A204.1 (cell line): ENCODE measurements at regions not wholly inside any gene's neighbourhood (a gene's known extent, or its start where the extent isn't known, plus 50 kb on each side); places are given as distances from the start of the nearest gene placed in this dataset.
A peak's percentile ranks its signal among the peaks of the same experiment; 100 is the strongest.

Experiments
- FAIRE-seq: peaks from 2 replicates; lab custom pipeline; 2012; peaks lifted over from hg19 to GRCh38; lab: Jason Lieb, UNC

DNA sequence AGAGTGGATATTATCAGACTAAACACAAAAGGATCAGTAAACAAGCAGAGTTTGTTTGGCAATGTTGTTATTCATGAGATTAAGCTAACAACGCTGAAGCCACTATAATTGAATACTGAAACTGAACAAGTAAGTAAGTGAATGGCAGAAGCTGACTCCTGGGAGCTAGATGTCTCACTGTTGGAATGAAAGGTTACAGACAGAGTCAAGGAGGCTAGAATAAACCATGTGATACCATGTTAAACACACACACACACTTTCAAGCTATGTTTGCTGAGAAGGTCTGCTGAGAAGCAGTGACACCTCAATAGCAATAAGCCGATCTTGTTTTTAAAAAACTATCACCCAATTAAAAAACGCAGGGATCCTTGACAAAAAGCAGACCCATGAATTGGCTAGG is 1609.4 kb upstream of the MIR17HG start:
- FAIRE-seq: no peak

GRCh38 chr13:89740994-89741685 is 1606.3 kb upstream of the MIR17HG start:
- no peak for FAIRE-seq

- FAIRE-seq: no peak
These were observed 1600.9 kb upstream of the MIR17HG start for GRCh38 chr13:89746554-89746953.

DNA sequence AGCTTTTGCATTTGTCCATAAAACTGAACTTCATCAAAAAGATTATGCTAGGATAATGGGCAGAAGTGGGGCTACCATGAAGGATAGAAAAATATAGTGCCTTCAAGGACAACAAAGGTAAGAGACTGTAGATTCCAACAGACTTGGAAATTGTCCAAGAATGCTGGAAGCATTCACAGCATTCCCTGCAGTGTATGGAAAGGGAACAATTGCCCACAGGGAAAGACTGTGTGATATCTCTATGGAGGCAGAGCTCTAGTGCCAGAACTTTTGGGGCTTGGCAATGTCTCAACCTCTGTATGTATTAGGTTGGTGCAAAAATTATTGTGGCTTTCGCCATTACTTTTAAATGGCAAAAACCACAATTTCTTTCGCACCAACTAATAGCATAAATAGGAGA is 1598.8 kb upstream of the MIR17HG start:
- FAIRE-seq: no peak

DNA sequence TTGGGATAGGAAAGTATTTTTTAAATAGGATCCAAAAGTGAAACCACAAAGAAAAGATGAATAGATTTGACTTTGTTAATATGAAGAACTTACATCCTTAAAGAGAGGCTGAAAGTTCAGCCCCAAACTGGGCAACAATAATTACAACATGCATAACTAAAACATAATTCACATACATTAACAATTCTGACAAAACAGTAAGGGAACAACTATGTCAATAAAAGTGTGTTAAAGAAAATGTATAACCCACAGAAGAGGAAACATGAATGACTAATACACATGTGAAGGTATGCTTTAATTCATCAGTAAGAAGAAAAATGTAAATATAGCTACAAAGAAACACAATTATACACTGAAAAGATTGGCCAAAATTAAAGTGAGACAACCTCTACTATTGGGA is 1597.6 kb upstream of the MIR17HG start:
- FAIRE-seq: no peak

GRCh38 chr13:89750371-89750770 is 1597.1 kb upstream of the MIR17HG start:
- FAIRE-seq: no peak

- FAIRE-seq: no peak
These were observed 1596.0 kb upstream of the MIR17HG start for GRCh38 chr13:89751432-89751930.

GRCh38 chr13:89752394-89752793 is 1595.1 kb upstream of the MIR17HG start:
- no peak for FAIRE-seq

DNA sequence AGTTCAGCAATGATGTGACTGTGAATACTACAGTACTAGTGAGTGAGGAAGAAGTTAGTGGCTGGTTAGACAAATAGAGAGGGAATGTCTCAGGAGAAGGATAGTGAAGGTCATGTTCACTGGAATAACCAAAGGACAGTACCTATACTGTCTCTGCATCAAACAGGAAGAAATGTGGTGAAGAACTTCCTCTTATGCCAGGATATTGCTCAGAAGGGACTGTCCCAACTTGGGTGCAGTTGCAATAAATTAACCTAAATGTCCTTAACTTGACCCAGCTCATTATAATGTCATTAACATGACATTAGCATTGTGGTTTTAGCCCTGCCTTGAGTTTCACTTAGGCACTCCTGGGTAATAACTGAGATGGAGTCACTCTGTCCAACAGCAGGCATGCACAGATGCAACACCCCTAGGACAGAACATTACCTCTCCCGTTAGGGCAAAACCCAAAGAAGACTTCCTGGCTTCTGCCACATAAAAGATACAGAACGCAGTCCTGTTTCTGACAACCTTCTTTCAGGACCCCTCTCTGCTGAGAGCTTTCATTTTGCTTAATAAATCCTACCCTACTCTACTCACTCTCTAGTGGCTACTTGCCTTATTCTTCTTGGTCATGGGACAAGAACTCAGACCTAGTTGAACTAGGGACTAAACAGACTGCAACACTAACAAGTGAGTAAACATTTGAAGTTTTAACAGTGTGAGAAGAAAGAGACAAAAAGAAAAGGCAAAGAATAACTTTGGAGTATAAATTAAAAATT is 1591.6 kb upstream of the MIR17HG start:
- no peak for FAIRE-seq

DNA sequence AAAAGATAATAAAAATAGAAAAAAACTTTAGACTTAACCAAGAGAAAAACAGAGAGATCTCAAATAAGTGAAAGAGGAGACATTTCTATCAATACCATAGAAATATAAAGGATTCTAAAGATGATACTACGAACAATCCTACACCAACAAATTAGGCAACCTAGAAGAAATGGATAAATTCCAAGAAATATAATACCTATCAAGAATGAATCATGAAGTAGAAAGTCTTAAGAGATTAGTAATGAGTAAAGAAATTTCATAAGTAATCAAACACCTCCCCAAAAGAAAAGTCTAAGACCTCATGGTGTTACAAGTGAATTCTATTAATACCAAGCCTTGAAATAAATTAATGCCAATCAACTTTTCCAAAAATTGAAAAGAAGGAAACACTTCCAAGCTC is 1584.5 kb upstream of the MIR17HG start:
- FAIRE-seq: no peak

DNA sequence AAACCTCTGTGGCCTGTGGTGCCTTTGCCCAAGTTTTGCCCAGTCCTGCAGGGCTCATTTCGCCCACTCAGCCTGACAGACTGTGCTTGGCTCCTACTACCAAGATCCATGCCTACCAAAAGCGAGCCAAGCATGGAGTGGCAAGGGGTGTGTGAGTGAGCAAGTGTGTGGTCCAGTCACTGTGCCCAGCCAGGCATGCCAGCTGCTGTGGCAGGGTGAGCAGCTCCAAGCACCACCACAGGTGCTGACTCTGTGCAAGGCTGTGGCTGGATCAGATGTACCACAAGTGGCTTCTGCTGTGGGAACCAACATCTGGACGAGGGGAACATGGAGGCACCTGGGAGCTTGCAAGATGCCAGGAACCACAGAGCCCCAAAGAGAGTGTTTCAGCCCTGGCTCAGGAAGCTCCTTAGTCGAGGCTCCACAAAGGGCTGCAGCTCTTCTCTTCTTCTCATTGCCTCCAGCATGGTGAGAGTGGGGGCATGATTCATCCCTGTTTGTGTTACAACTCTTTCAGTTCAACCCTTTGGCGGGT is 1564.2 kb upstream of the MIR17HG start:
- FAIRE-seq: no peak

- no peak for FAIRE-seq
These were observed 1563.2 kb upstream of the MIR17HG start for GRCh38 chr13:89784161-89784809.

DNA sequence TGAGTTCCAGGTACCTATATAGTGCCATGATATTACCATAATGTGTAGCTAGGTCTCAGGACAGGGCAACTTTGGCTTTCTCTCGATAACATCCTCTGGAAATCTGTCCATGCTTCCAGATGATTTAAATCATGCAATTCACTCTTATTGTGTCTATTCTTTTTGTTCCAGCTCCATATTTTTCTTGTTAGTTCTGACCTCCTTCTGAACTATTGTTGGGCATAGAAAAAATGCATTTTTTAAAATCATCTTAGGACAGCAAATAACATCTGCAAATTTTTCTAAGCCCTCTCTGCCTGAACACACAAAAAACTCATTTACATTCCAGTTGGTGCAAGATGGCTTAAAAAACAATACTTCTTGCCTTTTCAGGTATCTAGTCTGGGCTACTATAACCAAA is 1561.0 kb upstream of the MIR17HG start:
- FAIRE-seq: no peak

DNA sequence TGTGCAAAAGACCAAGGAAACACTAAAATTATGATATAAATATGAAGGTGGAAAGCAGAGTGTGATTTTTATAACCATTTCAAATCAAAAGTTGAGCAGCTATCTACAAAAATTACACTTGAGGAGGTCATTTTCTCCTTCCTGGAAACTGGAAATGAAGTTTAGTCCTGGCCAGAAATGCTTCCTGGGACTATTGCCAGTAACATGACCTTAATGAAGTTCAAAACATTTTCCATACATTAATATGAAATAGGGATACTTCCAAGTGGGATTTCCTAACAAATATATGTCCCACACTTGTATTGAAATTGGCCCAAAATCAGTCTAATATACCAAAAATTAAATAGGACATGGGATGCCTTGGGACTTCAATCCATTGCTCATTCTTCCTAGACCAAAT is 1556.8 kb upstream of the MIR17HG start:
- no peak for FAIRE-seq

DNA sequence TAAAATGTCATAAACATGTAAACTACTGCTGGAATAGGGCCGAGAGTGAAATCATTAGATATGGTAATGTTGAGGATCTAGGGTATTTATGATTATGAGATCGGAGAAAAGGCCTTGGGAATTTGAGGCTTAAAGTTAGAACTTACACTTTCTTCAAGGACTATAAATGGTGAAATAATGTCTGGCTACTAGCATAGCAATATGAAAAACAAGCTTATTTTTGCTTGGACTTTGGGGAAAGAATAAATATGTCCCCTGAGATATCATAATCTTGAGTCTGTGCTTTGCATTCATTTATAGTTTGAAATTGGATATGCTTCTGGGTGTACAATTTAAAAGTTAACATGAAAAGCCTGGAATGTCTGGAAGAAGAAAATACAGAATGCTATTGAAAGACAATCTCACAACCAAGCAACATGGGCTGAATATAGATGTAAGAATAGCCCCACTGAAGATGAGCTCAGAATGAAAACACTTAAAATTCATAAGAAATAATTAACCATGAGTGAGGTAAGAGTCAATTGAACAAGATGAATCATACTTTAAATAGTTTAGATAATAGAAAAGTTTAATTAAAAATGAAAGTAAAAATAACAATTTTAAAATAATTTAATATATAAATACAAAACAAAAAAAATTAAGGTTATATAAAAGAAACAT is 1555.4 kb upstream of the MIR17HG start:
- FAIRE-seq: peak; percentile 96

DNA sequence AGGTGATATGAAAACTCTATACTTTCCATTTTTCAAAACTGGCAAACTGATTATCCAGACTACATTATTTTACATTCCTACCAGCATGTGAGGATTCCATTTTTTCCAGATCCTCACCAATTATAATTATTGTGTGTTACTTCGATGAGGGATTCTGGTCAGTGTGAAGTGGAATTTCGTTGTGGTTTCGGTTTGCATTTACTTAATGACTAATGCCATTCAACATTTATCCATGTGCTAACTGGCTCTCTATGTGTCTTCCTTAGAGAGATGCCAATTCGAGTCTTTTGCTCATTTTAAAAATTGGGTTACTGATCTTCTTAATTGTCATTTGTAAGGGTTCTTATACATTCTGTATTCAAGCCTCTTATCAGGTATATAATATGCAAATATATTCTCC is 1551.3 kb upstream of the MIR17HG start:
- no peak for FAIRE-seq

GRCh38 chr13:89803839-89804238 is 1543.6 kb upstream of the MIR17HG start:
- no peak for FAIRE-seq

DNA sequence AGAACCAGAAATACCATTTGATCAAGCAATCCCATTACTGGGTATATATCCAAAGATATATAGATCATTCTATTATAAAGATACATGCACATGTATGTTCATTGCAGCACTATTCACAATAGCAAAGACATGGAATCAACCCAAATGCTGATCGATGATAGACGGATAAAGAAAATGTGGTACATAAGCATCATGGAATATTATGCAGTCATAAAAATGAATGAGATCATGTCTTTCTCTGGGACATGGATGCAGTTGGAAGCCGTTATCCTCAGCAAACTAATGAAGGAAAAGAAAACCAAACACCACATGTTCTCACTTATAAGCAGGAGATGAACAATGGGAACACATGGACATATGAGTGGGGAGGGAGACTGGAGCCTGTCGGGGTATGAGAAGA is 1540.9 kb upstream of the MIR17HG start:
- FAIRE-seq: no peak

- no peak for FAIRE-seq
These were observed 1534.6 kb upstream of the MIR17HG start for GRCh38 chr13:89812856-89813255.

DNA sequence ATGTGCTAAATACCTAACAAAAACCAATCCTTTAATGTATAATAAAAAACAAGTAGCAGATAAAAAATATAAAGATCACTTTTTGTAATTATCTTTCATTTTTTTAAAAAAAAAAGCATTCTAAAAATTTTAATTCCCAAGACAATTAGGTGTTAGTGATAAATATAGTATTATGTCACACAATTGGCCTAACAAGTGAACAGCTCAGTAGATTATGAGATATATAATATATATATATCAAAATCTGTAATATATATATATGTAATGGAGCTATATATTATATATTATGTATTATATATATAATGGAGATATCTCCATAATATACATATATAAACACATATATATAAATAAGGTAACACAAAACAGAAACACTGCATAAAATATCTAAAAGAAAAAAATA is 1531.1 kb upstream of the MIR17HG start:
- peak; percentile 63 for FAIRE-seq

- FAIRE-seq: no peak
These were observed 1525.0 kb upstream of the MIR17HG start for GRCh38 chr13:89822467-89822866.

- FAIRE-seq: no peak
These were observed 1519.9 kb upstream of the MIR17HG start for GRCh38 chr13:89827552-89827951.

- FAIRE-seq: no peak
These were observed 1519.0 kb upstream of the MIR17HG start for GRCh38 chr13:89828506-89828905.
